ENCODE measurements at regions not wholly inside any gene's neighbourhood (a gene's known extent, or its start where the extent isn't known, plus 50 kb on each side); places are given as distances from the start of the nearest gene placed in this dataset.

DNA sequence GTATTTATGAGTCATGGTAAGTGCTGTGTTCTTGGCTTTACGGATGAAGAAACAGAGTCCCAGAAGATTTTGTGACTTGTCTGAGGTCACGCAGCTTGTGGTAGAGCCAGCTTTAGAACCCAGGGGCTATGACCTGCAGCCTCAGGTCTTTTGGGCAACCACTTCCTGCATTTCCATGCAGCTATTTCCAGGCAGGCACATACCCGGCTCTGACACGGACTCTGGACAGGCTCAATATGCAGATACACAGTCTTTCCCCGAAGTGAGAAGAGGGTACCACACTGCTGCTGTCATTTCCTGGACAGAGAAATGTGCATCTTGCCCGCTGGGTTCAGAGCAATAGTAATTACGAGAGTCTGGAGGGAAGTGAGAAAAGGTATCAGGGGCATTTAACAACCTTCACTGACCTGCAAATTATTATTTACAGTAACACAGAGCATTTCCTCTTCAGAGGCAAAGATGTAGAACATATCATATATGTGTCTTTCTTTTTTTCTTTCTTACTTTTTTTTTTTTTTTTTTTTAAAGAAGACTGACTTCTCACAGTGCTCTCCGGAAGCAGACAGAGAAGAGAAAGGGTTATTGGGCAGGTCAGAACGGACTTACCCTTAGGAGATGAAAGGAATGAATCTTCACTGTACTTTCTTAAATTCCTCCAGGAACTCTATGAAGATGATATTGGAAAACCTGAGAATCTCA is 185.1 kb downstream of the CLIC5 start:
- DNase-seq (ENCODE audit: low read depth) = no peak

DNA sequence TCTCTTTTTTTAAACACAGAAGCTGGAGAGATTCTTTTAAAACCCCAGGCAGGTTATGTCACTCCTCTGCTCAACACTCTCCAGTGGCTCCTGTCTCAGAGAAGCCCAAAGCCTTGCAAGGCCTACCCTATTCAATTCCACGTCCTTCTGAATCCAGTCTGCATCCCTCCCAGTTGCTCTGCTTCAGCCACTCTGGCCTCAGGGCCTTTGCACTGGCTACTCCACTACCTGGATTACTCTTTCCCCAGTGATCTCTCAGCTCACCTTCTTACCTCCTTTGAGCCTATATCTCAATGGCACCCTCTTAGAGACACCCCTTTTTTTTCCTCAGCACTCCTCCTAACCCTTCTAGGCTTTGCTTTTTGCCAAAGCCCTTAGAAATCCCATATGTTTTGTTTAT is 185.8 kb downstream of the CLIC5 start:
- DNase-seq (ENCODE audit: low read depth) = no peak

DNA sequence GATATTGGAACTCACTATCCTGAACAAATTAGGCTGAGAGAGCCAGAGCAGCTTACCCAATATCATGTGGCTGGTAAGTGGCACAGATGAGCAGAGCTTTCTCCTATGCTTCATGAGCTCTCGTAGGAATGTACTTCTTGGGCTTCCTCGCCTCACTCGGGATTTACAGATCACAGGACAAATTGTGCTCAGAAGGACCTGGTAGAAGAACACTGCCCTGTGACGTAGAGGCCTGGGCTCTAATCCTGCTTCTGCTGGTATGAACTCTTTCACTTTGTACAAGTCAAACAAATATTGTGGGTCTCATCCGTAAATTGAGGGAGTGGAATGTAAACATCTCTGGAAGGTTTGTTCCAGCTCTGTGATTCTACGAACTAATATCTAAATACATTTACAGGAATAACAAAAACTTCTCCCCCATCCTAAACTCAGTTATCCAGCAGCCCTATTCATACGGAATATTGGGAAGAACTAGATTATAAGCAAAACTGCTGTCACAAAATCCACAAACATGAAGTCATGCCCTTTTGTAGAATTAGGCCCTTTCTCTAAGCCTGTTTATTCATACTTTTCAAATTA is 187.6 kb downstream of the CLIC5 start:
- no peak for DNase-seq (ENCODE audit: low read depth)

DNA sequence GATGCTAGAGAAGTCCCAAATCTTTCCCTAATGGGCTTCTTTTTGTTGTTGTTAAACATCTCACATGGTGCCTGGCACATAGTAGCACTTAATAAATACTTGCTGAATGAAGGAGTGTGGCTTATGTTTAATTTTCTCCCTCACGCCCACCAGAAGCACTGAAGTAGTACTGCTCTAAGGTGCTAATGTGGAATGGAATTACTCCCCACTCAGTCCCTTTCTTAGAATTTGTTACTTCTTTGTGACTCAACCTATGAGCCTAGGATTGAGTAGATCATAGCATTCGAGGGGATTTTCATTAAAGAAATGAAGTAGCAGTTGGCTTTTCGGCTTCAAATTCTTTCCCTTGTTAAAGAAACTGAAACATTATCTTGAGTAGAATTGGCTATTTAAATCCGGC is 192.8 kb downstream of the CLIC5 start:
- DNase-seq (ENCODE audit: low read depth) = no peak

DNA sequence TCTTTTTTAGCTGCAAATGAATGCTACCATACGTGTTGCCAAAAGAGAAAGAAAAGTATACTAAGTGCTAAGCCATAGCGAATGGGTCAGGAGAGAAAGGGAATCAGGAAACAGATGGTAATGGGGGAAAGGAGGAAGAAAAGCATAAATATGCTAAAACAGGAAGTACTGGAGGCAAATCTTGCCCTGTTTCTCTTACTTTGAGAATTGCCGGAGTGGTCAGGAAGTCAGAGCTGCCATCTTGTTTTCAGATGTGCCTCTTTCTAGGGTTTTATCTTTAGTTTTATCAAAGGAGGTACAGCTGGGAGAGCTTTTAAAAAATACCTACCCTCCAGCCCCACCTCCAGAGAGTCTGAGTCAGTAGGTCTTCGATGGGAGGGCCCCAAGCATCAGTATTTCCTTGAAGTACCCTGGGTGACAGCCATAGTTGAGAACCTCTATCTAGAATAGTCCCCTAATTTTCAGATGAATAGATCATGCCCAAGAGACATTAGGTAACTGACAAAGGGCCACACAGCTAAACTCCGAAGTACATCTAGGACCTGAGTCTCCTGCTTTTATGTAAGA is 193.3 kb downstream of the CLIC5 start:
- no peak for DNase-seq (ENCODE audit: low read depth)

DNA sequence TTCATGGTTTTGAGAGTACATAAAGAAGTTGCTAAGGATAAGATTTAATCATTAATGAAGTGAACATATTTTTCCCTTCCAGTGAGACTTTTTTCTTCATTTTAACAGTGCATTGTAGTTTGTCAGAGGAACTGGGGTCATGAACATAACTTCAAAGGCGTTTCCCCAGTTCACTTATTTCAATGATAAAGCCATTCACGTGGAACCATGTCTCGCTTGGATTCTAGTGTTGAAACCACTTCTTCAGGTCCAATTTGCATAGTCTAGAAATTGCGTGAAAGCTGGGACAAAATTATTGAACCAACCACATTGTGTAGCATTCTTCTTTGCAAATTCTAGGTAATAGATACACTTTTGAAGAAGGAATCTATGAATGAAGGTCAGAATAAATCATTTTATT is 197.0 kb downstream of the CLIC5 start:
- no peak for DNase-seq (ENCODE audit: low read depth)

DNA sequence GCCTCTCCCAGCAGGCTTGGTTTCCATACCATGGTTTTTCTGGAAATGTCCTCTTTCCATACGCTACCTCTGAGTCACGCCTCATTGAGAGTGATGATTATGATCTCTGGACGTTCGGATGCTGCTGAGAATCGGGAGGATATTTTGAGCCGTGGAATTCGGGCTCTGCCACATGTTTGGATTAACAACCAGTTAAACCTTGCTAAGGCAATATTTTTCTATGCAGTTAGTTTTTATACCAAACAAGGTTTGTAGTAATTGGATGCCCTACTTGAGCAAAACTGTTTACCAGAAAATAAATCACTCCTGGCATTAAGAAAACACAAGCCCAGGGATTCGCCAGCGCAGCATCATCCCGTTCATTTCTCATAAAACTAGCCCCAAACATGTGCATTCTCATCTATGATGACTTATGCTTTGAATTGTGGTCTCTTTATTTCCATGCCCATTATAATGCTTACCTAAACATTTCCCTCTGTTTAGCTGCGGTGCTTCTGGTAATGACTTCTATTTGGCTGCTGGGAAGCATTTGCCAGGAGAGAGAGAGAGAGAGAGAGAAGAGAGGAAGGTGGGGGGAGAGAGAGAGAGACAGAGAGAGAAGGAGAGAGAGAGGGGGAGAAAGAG is 198.9 kb downstream of the CLIC5 start:
- DNase-seq (ENCODE audit: low read depth) = no peak

DNA sequence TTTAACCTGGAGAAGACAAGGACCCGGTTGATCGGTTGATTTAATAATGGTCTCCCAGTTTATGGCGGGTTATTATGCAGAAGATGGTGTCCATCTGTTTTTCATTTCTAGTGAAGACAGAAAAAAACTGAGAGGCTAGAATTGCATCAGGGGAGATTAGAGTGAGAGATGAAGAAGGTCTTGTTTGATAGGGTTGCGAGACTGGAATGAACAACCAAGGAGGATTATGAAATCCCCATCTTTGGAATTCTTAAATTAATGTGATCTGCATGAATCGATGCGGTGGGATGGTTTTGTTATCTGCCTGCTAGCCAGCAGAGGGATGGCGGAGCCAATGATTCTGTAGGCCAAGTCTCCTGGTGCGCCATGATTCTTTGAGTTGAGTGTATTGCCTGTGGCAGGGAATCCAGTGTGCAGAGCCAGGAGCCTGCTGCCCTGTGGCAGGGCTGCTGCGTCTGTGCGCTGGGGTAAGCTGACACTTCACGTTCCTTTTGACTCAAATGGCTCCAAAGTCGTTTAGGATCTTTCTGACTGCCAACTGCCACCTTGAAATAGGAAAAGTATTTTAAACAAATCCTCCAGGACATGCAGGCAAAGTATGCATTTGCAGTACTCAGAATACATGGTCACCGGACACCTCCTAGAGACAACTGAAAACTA is 200.1 kb downstream of the CLIC5 start:
- DNase-seq (ENCODE audit: low read depth) = no peak

DNA sequence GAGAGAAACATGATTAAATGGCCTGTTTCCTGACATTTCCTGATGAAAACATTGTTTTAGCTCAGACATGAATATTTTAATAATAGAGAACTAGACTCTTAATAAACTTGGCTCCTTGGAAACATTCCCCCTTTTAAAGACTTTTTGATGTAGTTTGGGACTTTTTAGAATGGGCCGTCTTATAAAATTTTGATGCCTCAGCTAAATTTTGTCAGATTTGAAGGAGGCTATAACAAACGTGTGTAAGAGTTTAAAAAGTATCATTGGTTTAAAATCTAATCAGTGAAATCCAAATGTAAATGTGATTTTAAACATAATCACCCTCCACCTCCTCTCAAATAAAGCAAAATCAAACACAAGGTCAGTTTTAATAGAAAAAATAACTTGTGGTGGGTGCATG is 200.9 kb downstream of the CLIC5 start:
- no peak for DNase-seq (ENCODE audit: low read depth)

DNA sequence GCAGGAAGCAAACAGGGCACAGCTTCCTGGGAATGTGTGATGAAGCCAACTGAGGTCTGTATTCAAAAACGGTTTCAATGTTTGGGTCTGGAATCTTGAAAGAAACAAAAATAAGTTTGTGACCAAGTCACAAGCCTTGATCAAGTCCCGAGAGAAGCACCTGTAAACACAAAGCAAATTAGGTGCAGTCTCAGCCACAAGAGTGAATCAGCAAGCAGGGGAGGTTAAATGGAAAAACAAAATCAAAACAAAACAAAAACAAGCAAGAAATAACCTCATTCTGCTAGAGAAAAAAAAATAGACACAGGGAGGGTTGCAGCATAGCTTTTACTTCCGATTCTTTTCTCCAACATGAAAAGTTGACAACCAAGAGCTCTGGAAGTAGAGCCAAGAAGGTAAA is 201.7 kb downstream of the CLIC5 start:
- DNase-seq (ENCODE audit: low read depth) = no peak

DNA sequence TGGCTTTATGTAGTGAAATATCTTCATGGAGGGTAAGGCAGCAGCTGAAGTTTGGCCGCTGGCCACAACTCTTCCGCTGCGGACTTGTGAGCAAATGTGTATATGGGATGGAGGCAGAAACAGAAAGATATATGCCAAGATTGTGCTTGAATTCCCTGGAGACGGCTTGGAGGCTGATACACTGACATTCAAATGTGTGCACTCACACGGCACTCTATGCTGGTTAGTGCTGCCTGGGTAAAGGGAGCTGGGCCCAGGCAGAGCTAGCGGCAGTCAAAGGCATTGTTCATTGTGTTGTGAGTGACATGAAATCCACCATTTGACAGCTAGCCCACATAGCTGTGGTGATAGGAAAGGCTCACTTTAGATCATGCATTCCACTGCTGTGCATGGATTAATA is 202.7 kb downstream of the CLIC5 start:
- DNase-seq (ENCODE audit: low read depth) = no peak

DNA sequence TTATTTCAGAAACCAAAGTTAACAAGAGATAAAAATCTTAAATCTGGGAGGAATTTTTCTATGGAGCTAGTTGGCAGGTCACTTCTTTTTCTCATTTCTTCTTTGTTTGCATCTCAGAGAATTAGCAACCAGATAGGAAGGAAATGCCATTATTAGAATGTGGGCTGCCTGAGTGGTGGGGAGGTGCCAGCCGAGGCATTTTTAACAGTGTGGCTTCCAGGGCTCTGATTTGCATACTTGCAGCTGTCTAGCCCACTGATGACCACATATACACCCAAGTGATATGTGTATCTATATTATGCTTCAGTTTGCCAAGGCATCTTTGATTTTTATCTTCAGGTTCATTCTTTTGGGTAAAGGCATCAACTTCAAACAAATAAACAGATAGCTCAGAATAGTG is 206.7 kb downstream of the CLIC5 start:
- DNase-seq (ENCODE audit: low read depth) = no peak

DNA sequence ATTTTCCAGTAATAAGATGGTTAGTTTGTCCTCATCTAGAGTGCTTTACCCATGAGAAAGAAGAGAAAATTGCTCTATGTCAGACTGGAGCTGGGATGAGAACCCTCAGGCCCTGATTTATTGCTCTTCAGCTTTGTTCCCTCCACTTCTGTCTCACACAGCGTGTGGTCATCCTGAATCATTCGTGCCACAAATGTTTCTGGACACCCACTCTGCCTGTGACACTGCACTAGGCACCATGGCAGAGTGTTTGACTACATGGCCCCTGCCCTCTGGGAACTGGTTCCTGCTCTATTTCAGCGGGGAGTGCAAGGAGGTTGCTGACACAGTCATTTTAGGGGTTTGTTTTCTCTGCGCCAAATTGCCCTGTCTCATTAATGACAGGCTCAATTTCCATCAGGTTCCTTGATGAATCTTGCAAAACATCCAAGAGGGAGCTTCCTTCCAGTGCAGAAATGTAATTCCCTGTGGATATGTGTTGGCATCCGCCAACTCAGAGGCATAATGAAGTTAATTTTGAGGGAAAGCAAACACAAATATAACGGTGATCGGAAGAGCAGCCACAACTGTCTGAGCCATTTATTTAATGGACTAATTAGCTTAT is 207.5 kb downstream of the CLIC5 start:
- no peak for DNase-seq (ENCODE audit: low read depth)

DNA sequence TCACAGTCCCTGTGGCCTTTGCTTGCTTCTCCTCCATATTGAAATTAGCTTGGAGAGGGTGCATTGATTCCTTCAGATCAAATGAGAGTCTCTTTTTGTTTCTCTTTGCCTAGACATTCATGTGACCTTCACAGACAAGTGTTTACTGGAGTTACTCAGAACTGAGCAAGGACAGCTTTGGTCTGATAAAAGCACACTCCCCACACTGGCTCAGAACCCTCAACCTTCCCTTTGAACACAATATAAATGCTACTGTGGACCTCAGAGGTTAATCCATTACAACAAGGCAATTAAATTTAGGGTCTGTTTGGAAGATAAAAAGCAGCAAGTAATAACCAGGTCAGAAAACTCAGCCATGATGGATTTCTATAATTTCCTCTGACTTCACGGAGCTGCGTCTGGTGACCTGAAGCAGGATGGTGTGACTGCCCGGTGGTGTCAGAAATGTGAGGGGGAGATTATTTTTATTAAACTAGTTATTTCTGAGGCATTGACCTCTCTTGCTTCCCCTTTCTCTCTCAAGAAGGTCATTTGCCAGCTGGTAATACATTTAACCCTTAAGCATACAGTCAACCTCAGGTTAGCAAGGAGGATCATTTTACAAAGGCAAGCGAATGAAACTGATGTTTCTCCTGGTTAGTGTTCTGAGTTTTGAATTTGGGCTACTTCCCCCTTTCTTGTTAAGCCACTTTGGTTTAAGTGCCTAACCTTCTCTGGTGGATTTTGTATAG is 208.2 kb downstream of the CLIC5 start:
- no peak for DNase-seq (ENCODE audit: low read depth)

DNA sequence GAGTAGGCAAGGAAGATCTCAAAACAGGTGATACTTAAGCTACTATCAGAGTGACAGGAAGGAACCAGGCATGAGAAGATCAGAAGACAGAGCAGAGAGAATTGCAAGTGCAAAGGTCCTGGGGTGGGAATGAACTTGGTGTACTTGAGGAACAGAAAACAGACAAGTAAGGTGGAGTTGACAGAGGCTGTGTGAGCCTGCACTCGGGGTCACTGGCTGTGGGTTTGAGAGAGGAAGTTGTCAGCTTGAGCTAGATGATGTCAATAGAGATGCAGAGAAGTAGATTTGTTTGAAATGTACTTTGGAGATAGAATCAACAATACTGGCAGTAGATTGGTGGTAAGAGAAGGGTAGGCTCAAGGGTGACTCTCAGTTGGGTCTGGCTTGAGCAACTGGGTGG is 209.5 kb downstream of the CLIC5 start:
- no peak for DNase-seq (ENCODE audit: low read depth)

DNA sequence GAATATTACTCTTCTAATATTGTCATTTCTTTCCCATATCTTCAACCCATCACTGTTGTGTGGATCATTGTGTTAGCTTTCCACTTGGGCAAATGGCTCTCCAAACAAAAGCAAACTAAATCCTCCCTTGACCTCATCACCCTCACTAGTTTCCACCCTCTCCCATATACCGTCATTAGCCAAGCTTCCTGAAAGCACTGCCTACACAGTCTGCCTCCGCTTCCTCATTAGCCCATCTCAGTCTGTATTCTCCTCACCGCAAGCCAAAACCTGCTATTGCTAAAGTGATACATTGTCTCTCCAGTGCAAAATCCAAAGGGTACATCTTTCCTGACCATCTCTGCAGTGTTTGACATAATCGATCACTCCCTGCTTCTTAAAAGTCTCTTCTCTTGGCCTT is 212.6 kb downstream of the CLIC5 start:
- no peak for DNase-seq (ENCODE audit: low read depth)

DNA sequence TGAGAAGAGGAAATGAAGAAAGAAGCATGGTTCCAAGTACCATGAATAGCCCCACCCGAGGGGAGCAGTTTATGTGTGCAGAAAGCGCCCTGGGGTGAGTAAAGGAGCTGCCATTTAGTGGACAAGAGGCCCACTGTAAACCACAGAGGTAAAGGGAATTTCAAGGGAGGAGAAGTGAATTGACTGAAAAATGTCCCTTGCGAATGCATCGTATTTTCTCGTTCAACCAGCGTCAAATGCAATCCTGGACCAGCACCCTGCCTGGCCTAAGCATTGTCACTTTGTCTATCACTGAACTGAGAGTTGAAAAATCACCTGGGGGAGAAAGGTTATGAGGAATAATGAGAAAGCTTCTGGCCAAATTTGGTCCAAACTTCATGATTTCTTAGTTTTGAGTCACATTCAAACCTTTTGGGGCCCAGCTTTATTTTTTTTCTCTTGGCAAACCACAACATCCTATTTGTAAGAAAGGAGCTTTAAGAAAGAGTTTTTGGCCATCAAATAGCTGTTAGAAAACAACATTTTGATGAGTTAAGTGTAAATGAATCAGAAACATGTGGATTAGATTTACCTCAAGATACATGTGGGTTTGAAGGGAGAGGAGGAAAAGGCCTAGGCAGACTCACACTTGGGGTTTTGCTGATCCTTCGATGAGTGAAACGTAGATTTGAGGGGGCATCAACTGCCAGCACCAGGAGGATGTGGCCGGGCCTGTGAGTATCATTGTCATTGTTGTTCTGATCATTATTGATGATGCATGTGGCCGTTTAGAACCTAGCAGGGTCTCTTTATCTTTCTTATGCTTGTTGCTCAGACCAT is 214.0 kb downstream of the CLIC5 start:
- no peak for DNase-seq (ENCODE audit: low read depth)

DNA sequence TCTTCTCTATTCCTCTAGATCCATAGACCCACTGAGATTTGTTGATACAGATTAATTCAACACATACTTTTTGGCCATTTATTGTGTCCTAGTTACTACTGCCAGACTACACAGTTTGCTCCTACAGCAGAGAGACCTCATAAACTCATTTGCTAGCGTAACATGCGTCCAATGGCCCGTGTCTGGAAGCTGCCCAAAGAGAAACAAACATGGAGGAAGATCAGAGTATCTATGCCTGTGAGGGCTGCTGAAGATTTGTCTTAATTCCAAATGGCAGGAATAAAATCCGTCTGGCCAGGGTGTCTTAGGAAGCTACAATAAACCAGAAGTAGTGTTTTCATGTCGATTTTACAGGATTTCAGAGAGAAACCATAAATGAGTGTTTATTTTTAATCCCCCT is 214.7 kb downstream of the CLIC5 start:
- no peak for DNase-seq (ENCODE audit: low read depth)

DNA sequence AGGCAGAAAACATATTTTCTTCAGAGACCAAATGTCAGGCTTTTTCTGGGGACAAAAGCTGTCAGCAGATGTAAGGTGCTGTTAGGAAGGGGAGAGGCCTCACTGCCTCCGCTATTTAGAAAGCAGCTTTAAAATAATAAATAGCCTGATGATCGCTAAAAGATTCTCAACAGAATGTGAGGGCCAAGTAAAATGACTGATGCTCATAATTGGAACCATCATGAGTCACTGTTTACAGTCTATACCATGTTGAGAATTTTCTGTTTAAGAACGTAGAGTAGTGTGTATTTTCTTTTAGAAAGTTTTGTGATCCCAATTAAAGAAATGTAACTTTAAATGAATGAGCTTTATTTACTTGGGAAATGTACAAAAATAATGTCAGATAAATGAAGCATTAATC is 220.0 kb downstream of the CLIC5 start:
- DNase-seq (ENCODE audit: low read depth) = no peak

DNA sequence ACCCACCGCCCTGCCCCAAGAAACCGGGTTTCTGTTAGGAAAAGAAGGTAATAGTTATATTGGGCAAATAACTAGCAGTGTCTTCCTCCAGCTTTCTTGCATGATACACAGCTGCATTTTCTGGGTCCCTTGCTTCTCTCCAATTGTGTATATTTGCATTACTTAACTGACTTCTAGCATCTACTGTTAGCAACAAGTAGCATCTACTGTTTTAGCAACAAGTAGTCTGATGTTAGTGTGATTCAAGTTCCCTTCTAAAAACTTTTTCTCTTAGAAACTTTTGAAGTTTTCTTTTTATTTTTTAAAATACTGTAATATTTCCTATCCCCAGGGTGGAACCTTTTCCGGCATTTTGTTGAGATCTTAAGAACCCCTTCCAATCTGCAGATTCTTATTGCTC is 221.2 kb downstream of the CLIC5 start:
- DNase-seq (ENCODE audit: low read depth) = no peak

Measured in T follicular helper cell (primary cell).